KG1 (cell line): ENCODE measurements at regions not wholly inside any gene's neighbourhood (a gene's known extent, or its start where the extent isn't known, plus 50 kb on each side); places are given as distances from the start of the nearest gene placed in this dataset.

ENCODE experiments used
- DNase-seq: peaks from one replicate; lab custom pipeline; 2025; lab: John Stamatoyannopoulos, UW

DNA sequence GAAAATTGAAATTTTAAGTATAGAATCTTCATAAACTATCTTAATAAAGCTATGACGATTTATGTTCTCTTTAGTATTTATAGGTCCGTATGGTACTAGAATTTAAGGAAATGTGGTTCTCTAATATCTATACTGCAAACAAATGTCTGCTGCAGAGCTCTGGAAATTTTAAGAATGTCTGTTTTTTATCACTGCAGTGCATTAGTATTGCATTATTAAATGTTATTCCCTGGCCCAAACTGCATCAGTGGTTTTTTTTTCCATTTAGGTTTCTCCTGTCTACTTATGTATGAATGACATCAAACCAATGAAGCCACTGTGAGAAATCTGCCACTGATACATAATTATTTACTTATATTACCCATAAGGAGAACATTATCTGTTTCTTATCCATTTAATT, 211.4 kb upstream of the CD180 start:
- DNase-seq, result no peak

DNA sequence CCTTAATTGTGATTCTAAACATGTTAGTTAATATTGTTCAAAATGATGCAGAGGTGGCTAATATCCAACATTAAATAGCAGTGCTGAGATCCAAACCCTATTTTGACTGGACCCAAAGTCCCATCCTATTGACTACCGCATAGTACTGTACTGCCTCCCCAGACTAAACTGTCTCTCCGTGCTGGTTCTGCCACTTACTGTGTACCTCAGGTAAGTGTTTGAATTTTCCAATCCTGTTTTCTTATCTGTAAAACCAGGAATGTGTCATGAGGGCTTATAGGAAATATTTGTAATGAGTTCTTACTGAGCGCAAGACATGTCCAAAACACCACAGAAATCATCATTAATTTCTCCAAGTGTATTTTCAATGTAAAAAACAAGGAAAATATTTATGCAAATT, 209.2 kb upstream of the CD180 start:
- no peak for DNase-seq

DNA sequence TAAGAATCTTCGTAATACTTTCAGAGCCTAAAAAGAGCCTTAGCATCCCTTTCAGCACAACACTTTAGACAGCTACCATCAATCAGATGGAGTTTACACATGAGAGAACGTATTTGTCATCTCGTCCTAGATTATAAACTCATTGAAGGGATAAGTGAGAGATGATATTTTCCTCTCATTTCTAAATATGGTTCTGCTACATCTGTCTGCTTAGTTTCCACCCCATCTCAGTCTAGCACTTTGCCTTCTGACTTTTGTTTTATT, 208.4 kb upstream of the CD180 start:
- no peak for DNase-seq

DNA sequence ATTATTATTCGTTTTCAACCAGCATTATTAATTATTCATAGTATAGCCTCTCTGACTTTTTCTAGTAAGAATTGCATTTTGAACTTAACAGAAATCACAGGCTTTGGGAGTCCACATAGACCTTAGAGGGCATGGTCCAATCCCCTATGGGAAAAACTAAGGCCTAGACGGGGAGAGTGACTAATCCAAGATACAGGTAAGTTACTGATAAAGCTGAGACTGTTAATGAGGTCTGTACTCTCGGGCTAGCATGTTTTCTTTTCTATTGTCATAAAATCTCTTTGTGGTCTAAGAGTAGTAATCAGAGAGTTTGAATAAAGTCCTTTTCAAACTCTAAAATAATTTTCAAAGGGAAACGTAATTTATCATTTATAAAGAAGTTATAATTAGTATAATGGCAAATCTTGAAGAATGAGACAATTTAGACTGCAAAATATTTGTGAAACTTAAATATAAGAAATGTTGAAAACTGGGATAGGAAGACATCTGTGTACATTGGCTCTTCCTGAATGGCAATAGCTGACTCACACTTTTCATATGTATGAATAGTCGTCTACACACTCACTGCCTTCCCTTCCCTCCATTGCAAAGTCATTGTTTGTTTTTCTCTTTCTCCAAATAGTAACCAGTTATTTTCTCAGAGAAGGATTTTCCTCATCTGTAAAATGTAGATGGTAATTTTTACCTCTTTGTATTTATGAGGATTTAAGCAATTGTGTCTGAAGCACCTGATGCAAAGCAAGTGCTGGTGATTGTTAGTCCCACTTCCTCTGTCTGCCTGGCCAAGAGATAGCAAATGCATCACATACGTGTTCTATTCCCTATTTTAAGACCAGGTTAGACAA, 207.9 kb upstream of the CD180 start:
- no peak for DNase-seq

DNA sequence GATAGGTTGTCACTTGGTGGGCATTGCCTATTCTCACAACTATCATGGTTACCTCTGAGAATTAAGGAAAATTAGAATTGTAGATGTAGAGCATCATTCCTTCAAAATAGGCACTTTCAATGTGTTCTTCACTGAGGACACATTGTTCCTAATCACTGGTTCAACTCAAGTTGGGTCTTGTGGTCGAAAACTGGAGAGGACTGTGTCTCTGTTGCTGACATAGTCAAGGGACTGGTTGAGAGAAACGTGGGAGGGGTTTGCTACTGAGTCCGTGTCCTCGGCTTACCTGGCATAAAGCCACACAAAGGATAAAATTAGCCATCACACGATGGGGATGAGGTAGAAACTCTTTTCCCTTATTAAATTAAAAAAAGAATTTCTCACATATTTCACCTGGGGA, 205.9 kb upstream of the CD180 start:
- no peak for DNase-seq

DNA sequence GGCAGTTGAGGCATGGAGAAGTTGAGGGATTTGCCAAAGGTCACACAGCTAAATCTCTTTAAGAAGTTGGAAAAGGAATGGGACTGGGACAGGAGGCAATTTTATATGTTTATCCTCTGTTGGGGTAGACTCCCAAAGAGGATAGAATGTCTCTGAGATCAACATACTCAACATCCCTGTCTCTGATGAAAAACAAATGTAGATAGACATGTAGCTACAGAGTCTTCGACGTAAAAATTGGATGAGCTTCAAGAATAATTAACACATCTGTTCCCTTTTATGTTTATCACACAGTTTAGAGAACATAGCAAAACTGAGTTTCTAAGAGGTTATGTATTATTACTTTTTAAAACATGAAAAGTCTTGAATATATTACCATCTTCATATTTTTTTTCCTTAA, 204.6 kb upstream of the CD180 start:
- no peak for DNase-seq

DNA sequence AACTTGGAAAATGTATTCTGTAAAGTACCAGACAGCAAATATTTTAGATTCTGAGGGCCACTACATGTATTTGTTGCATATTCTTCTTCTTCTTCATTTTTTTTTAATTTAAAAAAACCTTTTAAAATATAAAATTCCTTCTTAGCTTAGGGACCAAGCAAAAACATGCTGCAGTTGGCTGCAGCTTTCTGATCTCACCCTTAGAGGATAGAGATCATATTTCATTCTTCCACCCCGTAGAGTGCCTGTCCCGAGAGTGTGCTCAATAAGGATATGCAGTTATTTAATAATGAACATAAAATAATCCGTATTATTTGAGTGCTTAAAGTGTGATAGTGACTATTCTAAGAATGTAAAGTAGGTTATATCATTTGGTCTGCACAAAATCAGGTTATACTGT, 204.2 kb upstream of the CD180 start:
- no peak for DNase-seq

DNA sequence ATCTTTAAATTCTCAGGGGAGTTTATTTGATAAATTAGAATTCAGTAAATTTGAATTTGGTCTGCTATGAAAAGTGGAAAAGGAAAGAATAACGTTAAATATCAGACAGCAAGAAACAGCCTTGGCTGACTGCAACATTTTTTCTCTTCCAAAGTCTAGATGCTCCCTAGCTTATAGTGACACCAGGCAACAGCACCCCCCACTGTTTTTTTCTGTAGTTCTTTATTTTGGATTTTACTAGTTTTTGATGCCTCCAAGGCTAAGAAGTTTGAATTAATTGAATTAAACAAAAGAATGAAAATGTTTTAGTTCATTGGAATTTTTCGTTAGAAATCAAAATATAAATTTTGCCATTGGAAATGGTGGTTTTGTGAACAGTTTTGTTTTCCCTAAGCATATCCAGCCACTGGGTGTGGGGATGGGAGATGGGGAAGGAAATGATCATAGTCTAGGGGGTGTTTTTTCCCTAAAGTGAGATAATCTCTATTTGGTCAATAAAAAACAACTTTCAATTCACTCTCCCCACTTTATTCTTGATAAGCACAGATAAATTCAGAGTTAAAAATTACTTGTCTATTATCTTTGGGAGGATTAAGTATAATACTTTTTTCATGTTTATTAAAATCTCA, 199.3 kb upstream of the CD180 start:
- no peak for DNase-seq

DNA sequence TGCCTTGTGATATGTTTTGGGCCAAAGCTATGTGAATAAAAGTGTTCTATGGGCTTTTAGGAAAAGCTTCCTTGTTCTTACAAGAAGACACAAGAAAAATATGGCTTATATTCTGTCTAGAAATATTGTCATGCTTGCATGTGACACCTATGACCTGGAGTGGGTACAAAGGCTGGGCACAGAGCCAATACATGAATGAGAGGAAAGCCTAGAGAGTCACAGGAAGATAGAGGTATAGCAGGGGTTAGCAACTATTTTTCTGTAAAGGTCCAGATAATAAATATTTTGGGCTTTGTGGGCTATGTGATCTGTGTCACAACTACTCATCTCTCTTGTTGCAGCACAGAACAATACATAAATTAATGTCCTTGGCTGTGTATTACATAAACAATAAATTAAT, 196.6 kb upstream of the CD180 start:
- DNase-seq, result no peak

DNA sequence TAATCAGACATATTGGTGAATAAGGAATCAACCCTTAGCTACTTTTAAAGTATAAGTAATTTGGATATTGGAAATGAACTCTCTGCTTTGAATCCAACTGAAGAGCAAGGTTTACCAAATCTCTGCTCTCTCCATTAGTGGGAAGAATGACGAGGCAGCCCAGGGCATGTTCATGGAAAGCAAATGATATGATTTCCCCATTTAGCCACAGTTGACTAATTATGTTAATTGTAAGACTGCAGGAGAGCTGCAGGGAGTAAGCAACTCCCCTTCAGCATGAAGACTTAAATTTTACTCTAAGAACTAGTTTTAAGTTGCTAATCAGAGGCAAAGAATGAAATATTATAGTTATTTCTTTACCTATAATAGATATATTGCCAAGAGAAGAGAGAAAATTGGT, 194.3 kb upstream of the CD180 start:
- DNase-seq, result no peak

DNA sequence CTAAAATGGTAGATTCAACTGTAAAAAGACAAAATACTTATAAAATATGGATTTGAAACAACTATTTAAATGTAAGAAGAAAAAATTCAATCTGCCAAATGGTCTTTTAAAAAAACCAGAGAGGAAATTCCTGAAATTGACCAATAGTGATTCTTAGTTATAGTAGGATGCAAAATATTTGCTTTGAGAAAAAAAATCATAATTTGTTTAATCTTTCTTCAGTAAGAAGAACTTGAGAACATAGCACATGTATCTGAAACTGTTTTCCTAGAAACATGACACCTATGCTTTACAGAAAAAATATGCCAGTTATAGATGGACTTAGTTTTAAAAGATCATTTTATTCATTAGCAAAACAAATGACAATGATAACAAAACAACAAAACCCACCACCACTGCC, 186.9 kb upstream of the CD180 start:
- no peak for DNase-seq

DNA sequence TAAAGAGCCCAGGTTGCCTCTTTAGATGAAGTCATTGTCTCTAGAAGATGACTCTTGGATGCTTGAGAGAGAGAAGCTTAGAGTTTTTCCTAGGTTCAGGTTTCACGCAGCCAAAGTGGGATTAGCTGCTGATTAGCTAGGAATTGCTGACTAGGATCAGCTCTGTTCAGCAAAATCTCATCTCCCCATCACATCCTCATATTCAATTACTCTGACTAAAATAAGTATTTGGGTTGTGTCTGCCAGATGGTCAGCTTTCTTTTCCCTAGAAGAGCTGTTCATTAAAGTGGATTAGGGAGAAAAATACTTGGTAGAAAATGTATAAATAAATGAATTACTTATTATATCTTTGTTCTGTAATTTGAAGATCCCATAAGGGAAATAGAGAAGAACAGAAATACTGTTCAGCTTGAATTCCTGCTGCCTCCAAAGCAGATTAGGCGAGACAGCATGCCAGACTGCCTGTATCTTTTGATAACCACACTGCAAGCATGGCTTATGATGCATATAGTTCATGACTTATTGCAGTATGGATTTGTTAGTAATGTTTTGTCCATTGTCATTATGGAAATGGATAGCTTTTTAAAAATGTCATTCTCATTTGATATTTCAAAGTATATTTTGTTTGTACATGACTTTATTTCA, 184.8 kb upstream of the CD180 start:
- DNase-seq, result no peak

DNA sequence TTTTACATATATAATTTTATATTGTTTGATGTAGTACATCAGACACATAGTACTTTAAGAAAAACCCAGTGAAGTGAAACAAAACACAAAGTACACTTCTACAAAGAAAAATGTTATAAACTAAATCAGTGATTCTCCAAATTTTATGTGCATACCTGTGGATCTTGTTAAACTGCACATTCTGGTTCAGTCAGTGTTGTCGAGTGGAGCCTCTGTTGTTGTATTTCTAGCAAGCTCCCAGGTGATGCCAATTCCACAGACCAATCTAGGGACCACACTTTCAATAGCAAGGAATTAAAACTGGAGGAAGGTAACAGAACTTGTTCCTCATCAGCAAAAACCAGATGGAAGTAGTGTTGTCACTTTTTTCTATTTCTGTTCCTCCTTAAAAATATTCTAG, 183.8 kb upstream of the CD180 start:
- DNase-seq, result no peak

DNA sequence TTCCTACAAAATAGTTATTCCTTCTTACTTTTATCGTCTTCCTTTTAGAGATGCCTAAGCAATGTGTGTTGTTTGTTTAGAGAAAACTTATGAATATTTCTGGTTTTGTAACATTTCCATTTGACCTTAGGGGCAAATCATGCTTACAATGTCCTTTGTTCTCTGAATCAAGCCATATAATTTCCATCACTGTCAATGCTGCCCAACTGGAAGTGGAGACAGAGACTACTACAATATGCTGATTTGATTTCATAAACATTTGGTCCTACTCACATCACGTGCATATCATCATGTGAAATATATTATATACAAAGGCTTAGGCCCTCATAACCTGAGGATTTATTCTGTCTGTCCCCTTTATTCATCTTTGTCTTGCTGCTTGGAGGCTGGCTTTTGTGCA, 183.2 kb upstream of the CD180 start:
- DNase-seq, result no peak

DNA sequence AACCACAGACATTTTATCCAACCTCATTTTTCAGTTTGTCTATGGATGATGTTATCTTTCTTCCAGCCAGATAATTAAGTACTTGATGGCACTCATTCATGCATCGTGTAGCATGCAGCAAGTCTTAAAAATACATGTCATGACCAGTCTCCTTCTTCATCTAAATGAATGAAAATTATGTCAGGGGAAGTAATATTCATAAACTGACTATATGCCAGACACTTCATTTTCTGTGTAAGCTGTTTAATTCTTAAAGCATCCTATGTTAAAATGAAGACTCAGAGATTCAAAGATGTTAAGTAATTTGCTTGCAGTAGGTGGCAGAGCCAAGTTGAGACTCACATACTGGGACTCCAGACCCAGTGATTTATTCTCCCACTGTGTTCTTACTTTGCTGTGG, 181.7 kb upstream of the CD180 start:
- no peak for DNase-seq

DNA sequence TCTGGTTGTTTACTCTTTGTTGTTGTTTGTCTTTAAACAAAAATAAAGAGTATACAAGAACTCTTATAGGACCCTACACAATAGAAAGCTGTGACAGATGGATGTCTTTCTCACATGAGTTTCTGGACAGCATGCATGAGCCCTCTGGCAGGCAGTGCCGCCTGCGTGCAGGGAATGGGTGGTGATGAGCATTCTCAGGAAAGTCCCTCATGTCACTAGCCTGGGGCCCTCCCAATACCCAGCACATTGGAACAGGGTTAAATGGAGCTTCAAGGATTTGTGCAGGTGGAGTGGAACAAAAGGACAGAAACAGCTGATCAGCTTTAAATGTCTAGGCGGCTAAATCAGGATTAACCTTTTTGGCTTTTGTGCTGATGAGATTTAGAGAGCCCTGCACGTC, 181.0 kb upstream of the CD180 start:
- DNase-seq, result no peak

DNA sequence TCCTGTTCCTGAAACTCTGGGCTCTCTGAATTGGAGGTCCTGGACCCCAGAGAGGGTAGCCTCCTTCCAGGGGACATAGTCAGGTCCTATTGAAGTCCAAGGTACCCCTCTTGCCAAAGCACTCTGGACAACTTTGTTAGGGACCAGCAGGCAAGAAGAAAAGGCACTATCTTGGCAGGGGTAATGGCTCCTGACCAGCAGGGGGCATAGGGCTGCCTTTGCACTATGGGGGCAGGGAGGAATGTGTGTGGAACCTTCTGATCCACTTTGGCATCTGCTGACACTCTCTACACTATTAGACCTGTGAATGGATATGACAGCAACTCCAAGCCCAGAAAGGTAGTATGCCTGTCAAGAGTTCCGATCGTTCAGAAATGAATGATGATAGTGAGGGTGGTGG, 179.0 kb upstream of the CD180 start:
- DNase-seq, result no peak

DNA sequence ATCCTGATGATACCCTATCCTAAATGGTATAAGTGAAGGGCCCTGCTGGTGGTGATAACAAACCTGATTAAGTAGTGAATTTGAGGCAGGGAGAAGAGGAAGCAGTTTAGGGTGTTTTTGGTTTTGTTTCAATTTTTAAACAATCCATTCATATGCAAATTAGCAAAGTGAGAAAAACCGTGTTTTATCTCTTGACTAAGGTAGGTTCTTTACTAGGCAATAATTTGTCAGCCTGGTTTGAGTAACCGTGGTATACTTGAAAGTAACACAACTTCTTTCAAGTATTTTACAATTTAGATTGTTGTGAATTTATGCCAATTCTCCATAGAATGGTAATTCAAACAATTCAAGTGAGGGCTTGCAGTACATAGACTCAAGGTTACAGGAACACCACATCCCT, 177.8 kb upstream of the CD180 start:
- no peak for DNase-seq

DNA sequence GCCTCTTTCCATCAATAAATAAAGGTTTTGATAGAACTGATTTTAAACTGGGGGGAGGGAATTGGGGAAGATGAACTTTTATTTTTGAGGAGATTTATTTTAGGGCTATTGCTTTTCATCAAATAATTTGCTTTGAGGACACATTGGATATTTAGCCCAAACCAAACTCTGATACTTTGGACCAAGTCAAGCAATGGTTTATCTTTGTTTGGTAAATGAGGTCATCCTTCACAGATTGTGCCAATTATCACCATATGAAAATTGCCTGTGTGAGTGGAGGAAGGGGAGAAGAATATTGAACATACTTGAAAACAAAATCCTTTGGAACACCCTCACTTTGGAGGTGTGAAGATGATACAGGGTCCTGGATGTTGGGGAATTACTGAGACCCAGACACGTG, 176.9 kb upstream of the CD180 start:
- no peak for DNase-seq

DNA sequence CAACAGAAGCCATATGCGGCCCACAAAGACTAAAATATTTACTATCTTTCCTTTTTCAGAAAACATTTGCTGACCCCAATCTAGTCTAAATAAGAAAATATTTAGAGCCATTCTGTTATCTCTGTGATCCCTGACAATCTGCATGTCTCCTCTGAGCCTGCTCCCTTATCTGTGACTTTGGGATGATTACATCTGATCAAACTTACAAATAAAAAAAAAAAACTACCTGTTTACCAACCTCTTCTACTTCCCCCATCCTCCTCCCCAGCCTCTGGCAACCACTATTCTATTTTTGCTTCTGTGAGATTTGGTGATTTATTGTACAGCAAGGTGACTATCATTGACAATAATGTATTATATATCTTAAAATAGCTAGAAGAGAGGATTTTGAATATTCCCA, 176.3 kb upstream of the CD180 start:
- DNase-seq, result no peak

DNA sequence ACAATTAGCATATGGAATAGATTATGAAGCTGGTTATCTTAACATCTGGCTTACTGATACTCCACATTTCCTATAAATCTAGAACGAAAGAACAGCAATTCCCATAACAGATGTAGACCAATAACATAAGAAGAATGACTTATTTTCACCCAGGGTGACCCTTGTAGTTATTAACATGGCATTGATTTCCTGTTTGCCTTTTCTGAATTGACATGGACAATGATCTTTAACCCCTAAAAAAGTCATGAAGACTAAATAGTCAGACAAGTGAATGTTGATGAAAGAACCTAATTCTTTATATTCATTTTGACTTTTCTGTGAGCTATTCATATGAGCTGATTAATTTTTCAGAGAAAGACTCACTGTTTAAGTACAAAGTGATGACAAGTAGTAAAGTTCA, 175.3 kb upstream of the CD180 start:
- no peak for DNase-seq

DNA sequence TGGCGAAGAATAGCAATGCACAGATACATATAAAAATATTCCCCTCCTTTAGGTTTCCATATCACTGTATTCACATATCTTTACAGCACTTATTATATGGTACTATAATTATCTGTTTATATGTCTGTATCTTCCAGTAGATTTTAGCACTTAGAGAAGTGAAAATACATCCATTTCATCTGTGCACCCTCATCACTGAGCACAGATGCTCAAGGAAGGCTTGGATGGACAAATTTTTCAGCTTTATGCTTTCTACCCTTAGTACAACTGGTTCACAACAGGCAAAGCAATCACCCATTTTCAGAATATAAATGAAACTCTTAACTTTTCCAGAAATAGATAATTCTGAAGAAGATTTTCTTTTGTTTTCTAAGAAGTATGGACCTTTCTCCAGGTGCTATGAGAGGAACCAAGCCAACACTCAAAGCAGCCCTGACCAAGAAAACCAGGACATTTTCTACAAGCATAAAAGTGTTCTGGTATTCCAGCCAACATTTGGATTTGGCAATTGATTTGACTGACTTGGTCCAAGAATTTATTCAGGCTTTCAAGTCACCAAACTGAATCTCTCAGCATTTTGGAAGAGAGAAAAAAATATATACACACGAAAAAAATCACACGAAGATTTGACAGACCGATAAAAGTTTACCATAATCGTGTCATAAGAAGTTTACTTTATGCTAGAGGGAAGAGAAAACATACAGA, 170.2 kb upstream of the CD180 start:
- no peak for DNase-seq

DNA sequence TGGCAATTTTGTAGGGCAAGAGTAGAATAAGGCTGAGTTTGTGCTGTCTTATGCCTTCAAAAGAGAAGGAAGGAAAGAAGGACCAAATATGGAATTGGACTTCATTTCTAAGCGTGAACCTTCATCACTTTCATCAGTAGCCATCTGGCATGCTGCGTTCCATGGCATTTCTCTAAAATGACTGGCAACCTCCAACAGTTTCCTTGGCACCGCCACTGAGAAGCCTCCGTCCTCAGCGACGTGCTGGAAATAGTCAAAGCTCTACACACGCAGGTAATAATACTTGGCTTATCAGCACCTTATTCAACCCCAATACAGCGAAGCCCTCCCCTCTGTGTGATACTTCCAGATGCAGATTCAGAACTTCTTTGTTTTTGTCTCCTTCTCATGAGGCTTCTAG, 169.7 kb upstream of the CD180 start:
- DNase-seq, result no peak
